H9 (cell line): ENCODE measurements at regions not wholly inside any gene's neighbourhood (a gene's known extent, or its start where the extent isn't known, plus 50 kb on each side); places are given as distances from the start of the nearest gene placed in this dataset.

Experiments
- DNase-seq: peaks from one replicate; pipeline ENCODE4 v3.0.0-alpha.2; 2017
- H2AFZ ChIP-seq: one replicate; pipeline ENCODE4 v1.6.1; 2013; ENCODE audit warnings: mild to moderate bottlenecking, low read length, control low read depth, moderate library complexity
- H2AK5ac ChIP-seq: 2 replicates; pipeline ENCODE4 v1.6.1; 2013; ENCODE audit warnings: low read length, control low read depth, mixed read lengths; ENCODE audit not compliant: insufficient read length
- H2BK120ac ChIP-seq: one replicate; pipeline ENCODE4 v1.6.1; 2013; ENCODE audit warnings: low read depth, mild to moderate bottlenecking, low read length, control low read depth, inconsistent platforms; ENCODE audit not compliant: poor library complexity, severe bottlenecking
- H2BK12ac ChIP-seq: 2 replicates; pipeline ENCODE4 v1.6.1; 2013; ENCODE audit warnings: low read length, control low read depth, mixed read lengths, low read depth; ENCODE audit not compliant: insufficient read length
- H2BK15ac ChIP-seq: 2 replicates; pipeline ENCODE4 v1.6.1; 2013; ENCODE audit warnings: low read depth, low read length, control low read depth
- H2BK20ac ChIP-seq: one replicate; pipeline ENCODE4 v1.6.1; 2013; ENCODE audit warnings: low read depth, mild to moderate bottlenecking, low read length, control low read depth, inconsistent platforms; ENCODE audit not compliant: poor library complexity, severe bottlenecking
- H2BK5ac ChIP-seq: 2 replicates; pipeline ENCODE4 v1.6.1; 2013; ENCODE audit warnings: low read length, control low read depth, mixed read lengths; ENCODE audit not compliant: insufficient read length
- H3K14ac ChIP-seq: 2 replicates; pipeline ENCODE4 v1.6.1; 2013; ENCODE audit warnings: low read length, control low read depth; ENCODE audit not compliant: insufficient read depth
- H3K18ac ChIP-seq: 2 replicates; pipeline ENCODE4 v1.6.1; 2013; ENCODE audit warnings: low read depth, mild to moderate bottlenecking, mixed read lengths, low read length, control low read depth; ENCODE audit not compliant: insufficient read length
- H3K23ac ChIP-seq: 2 replicates; pipeline ENCODE4 v1.6.1; 2013; ENCODE audit warnings: low read length, control low read depth, mixed read lengths, low read depth; ENCODE audit not compliant: insufficient read length
- H3K23me2 ChIP-seq: 2 replicates; pipeline ENCODE4 v1.6.1; 2013; ENCODE audit warnings: low read depth, mild to moderate bottlenecking, mixed read lengths, low read length, control low read depth; ENCODE audit not compliant: insufficient read length, poor library complexity, severe bottlenecking
- H3K27ac ChIP-seq: 2 replicates; pipeline ENCODE4 v1.5.1; 2013; ENCODE audit warnings: low read length, control low read depth, mixed read lengths, low read depth; ENCODE audit not compliant: insufficient read length
- H3K27me3 ChIP-seq: 2 replicates; pipeline ENCODE4 v1.6.1; 2013; ENCODE audit warnings: low read length, control low read depth, inconsistent platforms; ENCODE audit not compliant: insufficient read depth
- H3K4ac ChIP-seq: 2 replicates; pipeline ENCODE4 v1.6.1; 2013; ENCODE audit warnings: low read depth, mild to moderate bottlenecking, control low read depth, inconsistent platforms, low read length, moderate library complexity
- H3K4me1 ChIP-seq: 2 replicates; pipeline ENCODE4 v1.6.1; 2013; ENCODE audit warnings: low read length, control low read depth, inconsistent platforms; ENCODE audit not compliant: insufficient read depth
- H3K4me2 ChIP-seq: 2 replicates; pipeline ENCODE4 v1.6.1; 2013; ENCODE audit warnings: low read length, control low read depth, mixed read lengths; ENCODE audit not compliant: insufficient read length, insufficient read depth
- H3K56ac ChIP-seq: 2 replicates; pipeline ENCODE4 v1.6.1; 2013; ENCODE audit warnings: low read depth, mild to moderate bottlenecking, mixed read lengths, low read length, control low read depth; ENCODE audit not compliant: insufficient read length
- H3K79me1 ChIP-seq: 2 replicates; pipeline ENCODE4 v1.6.1; 2013; ENCODE audit warnings: low read depth, mild to moderate bottlenecking, moderate library complexity, low read length, control low read depth, inconsistent platforms; ENCODE audit not compliant: insufficient read depth, poor library complexity, severe bottlenecking
- H3K79me2 ChIP-seq: 2 replicates; pipeline ENCODE4 v1.6.1; 2013; ENCODE audit warnings: low read length, control low read depth, inconsistent platforms; ENCODE audit not compliant: insufficient read depth
- H3K9ac ChIP-seq: 2 replicates; pipeline ENCODE4 v1.6.1; 2013; ENCODE audit warnings: low read length, control low read depth, mixed read lengths; ENCODE audit not compliant: insufficient read length; ENCODE audit errors: extremely low read depth
- H3K9me3 ChIP-seq: one replicate; pipeline ENCODE4 v1.6.1; 2013; ENCODE audit warnings: low read depth, low read length, inconsistent platforms; ENCODE audit not compliant: control insufficient read depth
- H3T11ph ChIP-seq: one replicate; pipeline ENCODE4 v1.6.1; 2013; ENCODE audit warnings: mild to moderate bottlenecking, low read length, control low read depth, inconsistent platforms
- H4K20me1 ChIP-seq: one replicate; pipeline ENCODE4 v1.6.1; 2013; ENCODE audit not compliant: control insufficient read depth, insufficient read length, insufficient read depth
- H4K5ac ChIP-seq: 2 replicates; pipeline ENCODE4 v1.6.1; 2013; ENCODE audit warnings: low read depth, mild to moderate bottlenecking, mixed read lengths, low read length, control low read depth; ENCODE audit not compliant: insufficient read length
- H4K8ac ChIP-seq: replicated peaks from 2 replicates; pipeline ENCODE4 v1.6.1; 2013; ENCODE audit warnings: low read length, control low read depth, mixed read lengths, low read depth; ENCODE audit not compliant: insufficient read length
- H4K91ac ChIP-seq: 2 replicates; pipeline ENCODE4 v1.6.1; 2013; ENCODE audit warnings: low read depth, mild to moderate bottlenecking, moderate library complexity, mixed read lengths, low read length, control low read depth; ENCODE audit not compliant: insufficient read length
- H3K27ac Mint-ChIP-seq, 3 experiments: 2 replicates in 2 of 3; 3 replicates in 1 of 3; pipeline ENCODE4 v1.8.0; 2020 to 2021; ENCODE audit warnings: mixed read lengths in 3 of 3, mild to moderate bottlenecking in 1 of 3, moderate library complexity in 1 of 3
- H3K27me3 Mint-ChIP-seq: 2 replicates; pipeline ENCODE4 v1.8.0; 2021; ENCODE audit warnings: low read depth, mild to moderate bottlenecking, moderate library complexity, mixed read lengths
- H3K36me3 Mint-ChIP-seq, 3 experiments: 2 replicates in 2 of 3; 3 replicates in 1 of 3; pipeline ENCODE4 v1.8.0; 2020 to 2021; ENCODE audit warnings: low read depth in 3 of 3, mixed read lengths in 3 of 3; ENCODE audit not compliant: insufficient read depth in 1 of 3
- H3K4me1 Mint-ChIP-seq, 2 experiments: 2 replicates each; pipeline ENCODE4 v1.8.0; 2020; ENCODE audit warnings: mixed read lengths in 2 of 2
- H3K4me3 Mint-ChIP-seq, 2 experiments: 2 replicates in 1 of 2; 3 replicates in 1 of 2; pipeline ENCODE4 v1.8.0; 2020 to 2021; ENCODE audit warnings: mild to moderate bottlenecking in 2 of 2, mixed read lengths in 2 of 2, moderate library complexity in 1 of 2
- H3K9me3 Mint-ChIP-seq, 2 experiments: 2 replicates in 1 of 2; 3 replicates in 1 of 2; pipeline ENCODE4 v1.8.0; 2020; ENCODE audit warnings: mild to moderate bottlenecking in 2 of 2, mixed read lengths in 2 of 2, moderate library complexity in 1 of 2
- WGBS: extraction: QIAGEN DNeasy Blood & Tissue Kit; methylation state at CpG from one replicate; pipeline ENCODE4 v1.1.7; 2013; ENCODE audit warnings: missing lambda C conversion rate, low lambda C conversion rate, mixed read lengths; ENCODE audit not compliant: insufficient read length; ENCODE audit errors: extremely low coverage; 5-methylcytosine and 5-hydroxymethylcytosine counted together
- TF ChIP-seq, protein P1 (sequence below): fragments of 200-600 bp; sonication (generic); conservative IDR thresholded peaks from 3 replicates; pipeline ENCODE4 v1.8.0; 2021; ENCODE audit warnings: antibody characterized with exemption, mild to moderate bottlenecking

DNA sequence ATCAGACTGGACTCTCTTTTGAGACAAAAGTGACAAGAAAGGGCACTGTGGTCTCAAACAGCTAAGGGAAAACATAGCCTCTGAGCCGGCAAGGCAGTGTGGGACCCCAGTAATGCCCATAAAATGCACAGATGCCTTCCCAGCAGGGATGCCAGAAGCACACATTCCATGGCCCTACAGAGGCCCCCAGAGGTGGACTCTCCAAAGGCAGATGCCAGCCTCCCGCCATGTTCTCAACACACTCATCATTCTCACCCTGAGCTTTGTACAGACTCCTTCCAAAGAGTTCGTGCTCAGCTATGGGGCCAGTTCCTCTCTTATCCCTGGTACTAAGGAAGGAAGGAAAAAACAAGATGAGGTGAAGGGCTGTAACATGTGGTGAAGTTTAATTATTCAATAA lies 67.1 kb upstream of the ATP12A start:
- Histone ChIP-seq H4K20me1 (no peaks in the 10 kb centered on the region), H3K9ac (no peak overlapping the region), H4K91ac (no peak overlapping the region), H2BK5ac (no peak overlapping the region), H3T11ph (no peak overlapping the region), H2BK20ac (no peak overlapping the region), H3K27me3 (no peaks in the 10 kb centered on the region), H3K27ac (no peak overlapping the region), H3K79me1 (no peaks in the 10 kb centered on the region), H3K4me2 (no peak overlapping the region), H4K5ac (no peak overlapping the region), H2BK120ac (no peak overlapping the region), H3K18ac (no peak overlapping the region), H4K8ac (no peak overlapping the region), H3K4ac (no peak overlapping the region), H2AFZ (no peak overlapping the region), H2BK15ac (no peak overlapping the region), H3K79me2 (no peaks in the 10 kb centered on the region), H2BK12ac (no peak overlapping the region), H3K23me2 (no peaks in the 10 kb centered on the region), H3K9me3 (no peaks in the 10 kb centered on the region), H3K4me1 (no peaks in the 10 kb centered on the region), H3K56ac (no peak overlapping the region), H3K23ac (no peak overlapping the region), H2AK5ac (no peak overlapping the region), H3K14ac (no peak overlapping the region; the same call in 1 of the 2 replicates)
- TF ChIP-seq, protein P1, sequence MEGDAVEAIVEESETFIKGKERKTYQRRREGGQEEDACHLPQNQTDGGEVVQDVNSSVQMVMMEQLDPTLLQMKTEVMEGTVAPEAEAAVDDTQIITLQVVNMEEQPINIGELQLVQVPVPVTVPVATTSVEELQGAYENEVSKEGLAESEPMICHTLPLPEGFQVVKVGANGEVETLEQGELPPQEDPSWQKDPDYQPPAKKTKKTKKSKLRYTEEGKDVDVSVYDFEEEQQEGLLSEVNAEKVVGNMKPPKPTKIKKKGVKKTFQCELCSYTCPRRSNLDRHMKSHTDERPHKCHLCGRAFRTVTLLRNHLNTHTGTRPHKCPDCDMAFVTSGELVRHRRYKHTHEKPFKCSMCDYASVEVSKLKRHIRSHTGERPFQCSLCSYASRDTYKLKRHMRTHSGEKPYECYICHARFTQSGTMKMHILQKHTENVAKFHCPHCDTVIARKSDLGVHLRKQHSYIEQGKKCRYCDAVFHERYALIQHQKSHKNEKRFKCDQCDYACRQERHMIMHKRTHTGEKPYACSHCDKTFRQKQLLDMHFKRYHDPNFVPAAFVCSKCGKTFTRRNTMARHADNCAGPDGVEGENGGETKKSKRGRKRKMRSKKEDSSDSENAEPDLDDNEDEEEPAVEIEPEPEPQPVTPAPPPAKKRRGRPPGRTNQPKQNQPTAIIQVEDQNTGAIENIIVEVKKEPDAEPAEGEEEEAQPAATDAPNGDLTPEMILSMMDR: no peak
- no peak overlapping the region for H3K27ac Mint-ChIP-seq
- H3K4me3 Mint-ChIP-seq: no peak overlapping the region
- WGBS: no CpG with 5 or more reads among the region's 3 CpGs
- H3K4me1 Mint-ChIP-seq: peaks cover 13 to 14% of the 10 kb centered on the region in 2 experiments
- peaks cover 13% of the 10 kb centered on the region for H3K27me3 Mint-ChIP-seq
- H3K9me3 Mint-ChIP-seq: no peaks in the 10 kb centered on the region
- no peak for DNase-seq
- no peaks in the 10 kb centered on the region for H3K36me3 Mint-ChIP-seq
